Prostate gland (tissue), 2 donors: ENCODE measurements at regions not wholly inside any gene's neighbourhood (a gene's known extent, or its start where the extent isn't known, plus 50 kb on each side); places are given as distances from the start of the nearest gene placed in this dataset.
"Not testable (repeated sequence)": the region's sequence is repeated elsewhere in the genome, so short reads cannot be mapped to it uniquely, and the experiment has no call there.

Experiments used
- DNase-seq: peaks from one replicate; pipeline ENCODE4 v3.0.0-alpha.2; 2019; ENCODE audit warnings: low spot score
- H3K27ac ChIP-seq, 2 donors: fragments of 200-600 bp; sonication (generic); 2 replicates each; pipeline ENCODE4 v1.5.1; 2017 to 2019
- H3K27me3 ChIP-seq: fragments of 200-600 bp; sonication (generic); replicated peaks from 2 replicates; pipeline ENCODE4 v1.5.1; 2019; ENCODE audit not compliant: insufficient read depth
- H3K36me3 ChIP-seq, 2 donors: fragments of 200-600 bp; sonication (generic); 1 replicate in 1 of 2; 2 replicates in 1 of 2; pipeline versions ENCODE4 v1.5.1 to v1.8.1; 2017 to 2019
- H3K4me1 ChIP-seq: fragments of 200-600 bp; sonication (generic); replicated peaks from 2 replicates; pipeline ENCODE4 v1.5.1; 2019
- H3K4me3 ChIP-seq, 2 donors: fragments of 200-600 bp; sonication (generic); 2 replicates each; pipeline ENCODE4 v1.5.1; 2017 to 2019
- H3K9me3 ChIP-seq: fragments of 200-600 bp; sonication (generic); 2 replicates; pipeline ENCODE4 v1.5.1; 2017
- CTCF ChIP-seq, 4 experiments: fragments of 200-600 bp in 2 of 4; fragments of 450-650 bp in 2 of 4; sonication (generic) in 2 of 4; IDR thresholded peaks; 1 replicate in 3 of 4; 2 replicates in 1 of 4; pipeline ENCODE4 v1.5.1; 2016 to 2019; ENCODE audit warnings: antibody characterized with exemption in 4 of 4, mild to moderate bottlenecking in 2 of 4, moderate library complexity in 2 of 4
- POLR2A ChIP-seq: fragments of 450-650 bp; IDR thresholded peaks from one replicate; pipeline ENCODE4 v1.6.1; 2016; ENCODE audit warnings: antibody characterized with exemption, mild to moderate bottlenecking
- POLR2AphosphoS5 ChIP-seq: sonication (generic); formaldehyde crosslinking; IDR thresholded peaks from one replicate; pipeline ENCODE4 v1.6.1; 2017; ENCODE audit warnings: antibody characterized with exemption
- WGBS: methylation state at CpG from one replicate; pipeline ENCODE4 v1.1.5; 2018; 5-methylcytosine and 5-hydroxymethylcytosine counted together
- intact Hi-C: fragments of 100-400 bp; cut with DNase I; formaldehyde crosslinking; loops from one replicate; pipeline ENCODE4 v1.14.2; 2022

GRCh38 chrX:40864972-40865371 is 129.6 kb upstream of the MED14 start:
- 83% methylated on average over 1 of the region's 1 CpG for WGBS
- no peaks in the 10 kb centered on the region for H3K9me3 ChIP-seq
- intact Hi-C loops, result no loop called here
- no peaks in the 10 kb centered on the region for H3K27me3 ChIP-seq
- no peaks in the 10 kb centered on the region for H3K4me1 ChIP-seq
- TF ChIP-seq CTCF (IDR thresholded peaks at IDR 0.05) (no peak), POLR2AphosphoS5 (no peak), POLR2A (no peak)
- DNase-seq, result no peak
- H3K27ac ChIP-seq, result no peak overlapping the region
- no peak overlapping the region for H3K4me3 ChIP-seq
- H3K36me3 ChIP-seq, result no peaks in the 10 kb centered on the region

- DNase-seq, result peak; percentile 8
- 0% methylated on average over 2 of the region's 2 CpGs for WGBS
- H3K27ac ChIP-seq, result no peak overlapping the region
These were observed 131.6 kb upstream of the MED14 start for GRCh38 chrX:40866893-40867292.

GRCh38 chrX:40867352-40867751 is 132.0 kb upstream of the MED14 start:
- Histone ChIP-seq H3K4me1 (no peaks in the 10 kb centered on the region), H3K27ac (no peak overlapping the region), H3K9me3 (no peaks in the 10 kb centered on the region), H3K36me3 (no peaks in the 10 kb centered on the region), H3K4me3 (no peak overlapping the region), H3K27me3 (no peaks in the 10 kb centered on the region)
- intact Hi-C loops, result no loop called here
- no peak for DNase-seq
- WGBS, result 0% methylated on average over 1 of the region's 1 CpG
- TF ChIP-seq POLR2A (no peak), POLR2AphosphoS5 (no peak), CTCF (IDR thresholded peaks at IDR 0.05) (no peak)

More at GRCh38 chrX:40866893-40867292, 131.6 kb upstream of the MED14 start:
- Histone ChIP-seq H3K9me3 (no peaks in the 10 kb centered on the region), H3K36me3 (no peaks in the 10 kb centered on the region), H3K4me1 (no peaks in the 10 kb centered on the region), H3K4me3 (no peak overlapping the region), H3K27me3 (no peaks in the 10 kb centered on the region)
- intact Hi-C loops, result no loop called here
- peak; percentile 21 for TF ChIP-seq POLR2AphosphoS5
- no peak for TF ChIP-seq CTCF (IDR thresholded peaks at IDR 0.05)

- no peak for TF ChIP-seq POLR2AphosphoS5
- no peak for TF ChIP-seq CTCF (IDR thresholded peaks at IDR 0.05)
- no peak for TF ChIP-seq POLR2A
- H3K4me1 ChIP-seq, result no peaks in the 10 kb centered on the region
- no peaks in the 10 kb centered on the region for H3K27me3 ChIP-seq
- 93% methylated on average over 3 of the region's 3 CpGs for WGBS
- no peak for DNase-seq
- intact Hi-C loops, result no loop called here
- no peaks in the 10 kb centered on the region for H3K36me3 ChIP-seq
- no peak overlapping the region for H3K27ac ChIP-seq
- no peaks in the 10 kb centered on the region for H3K9me3 ChIP-seq
- no peak overlapping the region for H3K4me3 ChIP-seq
These were observed 133.5 kb upstream of the MED14 start for GRCh38 chrX:40868868-40869267.

GRCh38 chrX:40870982-40871381 is 135.6 kb upstream of the MED14 start:
- intact Hi-C loops, H3K4me3 ChIP-seq, H3K27me3 ChIP-seq, H3K9me3 ChIP-seq, H3K27ac ChIP-seq, H3K36me3 ChIP-seq, H3K4me1 ChIP-seq, DNase-seq: not testable (repeated sequence)
- 75% methylated on average over 1 of the region's 1 CpG for WGBS
